Thoracic aorta (tissue), 2 donors: ENCODE measurements at regions not wholly inside any gene's neighbourhood (a gene's known extent, or its start where the extent isn't known, plus 50 kb on each side); places are given as distances from the start of the nearest gene placed in this dataset.

ENCODE experiments used
- ATAC-seq: fragments of 150-250 bp; one replicate; pipeline ENCODE4 v1.8.0; 2017; ENCODE audit warnings: low read depth; ENCODE audit not compliant: insufficient number of reproducible peaks, low FRiP score
- DNase-seq: peaks from one replicate; pipeline ENCODE4 v3.0.0-alpha.2; 2020; ENCODE audit warnings: low spot score
- H3K27ac ChIP-seq, 2 donors: fragments of 200-600 bp; sonication (generic); 1 replicate in 1 of 2; 2 replicates in 1 of 2; pipeline ENCODE4 v1.5.1; 2016; ENCODE audit warnings: mild to moderate bottlenecking in 2 of 2, moderate library complexity in 2 of 2
- H3K27me3 ChIP-seq: fragments of 200-600 bp; sonication (generic); replicated peaks from 2 replicates; pipeline ENCODE4 v1.6.0; 2016; ENCODE audit warnings: mild to moderate bottlenecking; ENCODE audit not compliant: insufficient read depth
- H3K36me3 ChIP-seq: fragments of 200-600 bp; sonication (generic); one replicate; pipeline ENCODE4 v1.5.1; 2016
- H3K4me1 ChIP-seq, 2 donors: fragments of 200-600 bp; sonication (generic); 1 replicate in 1 of 2; 2 replicates in 1 of 2; pipeline versions ENCODE4 v1.5.1 to v1.6.0; 2016; ENCODE audit warnings: low read depth in 2 of 2, mild to moderate bottlenecking in 1 of 2; ENCODE audit not compliant: control insufficient read depth in 1 of 2
- H3K4me3 ChIP-seq: fragments of 200-600 bp; sonication (generic); 2 replicates; pipeline ENCODE4 v1.5.1; 2016; ENCODE audit warnings: mild to moderate bottlenecking
- H3K9me3 ChIP-seq: fragments of 200-600 bp; sonication (generic); 2 replicates; pipeline ENCODE4 v1.5.1; 2016
- CTCF ChIP-seq: fragments of 200-600 bp; sonication (generic); IDR thresholded peaks from one replicate; pipeline ENCODE4 v1.5.1; 2019; ENCODE audit warnings: antibody characterized with exemption

GRCh38 chr9:91073811-91074771 is 272.5 kb downstream of the SYK start:
- H3K4me1 ChIP-seq: peaks cover 10 to 30% of the 10 kb centered on the region in 2 donors
- ATAC-seq (no peak), DNase-seq (no peak)
- no peaks in the 10 kb centered on the region for H3K9me3 ChIP-seq
- H3K27ac ChIP-seq: no peak overlapping the region
- H3K36me3 ChIP-seq: no peaks in the 10 kb centered on the region
- no peak for TF ChIP-seq CTCF
- H3K4me3 ChIP-seq: no peak overlapping the region
- no peaks in the 10 kb centered on the region for H3K27me3 ChIP-seq

DNA sequence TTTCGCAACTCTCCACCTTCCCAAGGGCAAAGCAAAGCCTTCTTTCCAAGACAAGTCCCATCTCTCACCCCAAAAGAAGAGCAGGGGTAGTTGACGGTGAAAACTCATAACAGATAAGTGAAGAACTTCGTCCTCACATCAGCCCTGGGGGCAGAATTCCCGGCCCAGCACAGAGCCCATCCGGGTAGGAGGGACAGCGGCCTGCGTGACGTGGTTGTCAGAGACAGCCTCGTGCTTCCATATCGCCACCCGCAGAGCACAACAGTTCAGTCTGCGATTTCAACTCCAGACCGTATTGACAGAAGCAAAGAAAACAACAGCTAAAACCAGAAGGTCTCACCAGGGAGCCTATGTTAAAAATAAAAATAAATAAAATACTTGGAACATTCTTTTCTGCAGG is 273.2 kb downstream of the SYK start:
- Histone ChIP-seq H3K27ac (no peak overlapping the region), H3K9me3 (no peaks in the 10 kb centered on the region), H3K27me3 (no peaks in the 10 kb centered on the region), H3K4me1 (peaks cover 10 to 30% of the 10 kb centered on the region in 2 donors), H3K4me3 (no peak overlapping the region), H3K36me3 (no peaks in the 10 kb centered on the region)
- DNase-seq (no peak), ATAC-seq (no peak)
- TF ChIP-seq CTCF: no peak

DNA sequence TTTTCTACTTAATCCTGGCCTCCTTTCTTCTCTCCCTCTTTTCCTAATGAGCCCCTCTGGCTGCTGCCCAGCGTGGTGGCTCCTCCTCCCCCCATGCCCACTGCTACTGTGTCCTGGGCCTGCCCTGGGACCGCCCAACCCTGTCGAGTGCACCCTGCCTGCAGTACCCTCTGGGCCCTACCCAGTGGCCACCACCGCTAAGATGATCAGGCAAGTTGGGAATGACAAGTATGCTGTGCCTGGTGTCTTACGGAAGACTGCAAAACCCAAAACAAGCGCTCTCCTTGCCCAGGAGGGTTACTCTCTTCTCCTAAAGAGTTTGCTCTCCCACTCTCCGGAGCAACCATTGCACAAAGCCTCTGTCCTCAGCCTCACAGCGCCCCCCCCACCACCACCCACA is 273.7 kb downstream of the SYK start:
- ATAC-seq: no peak
- no peaks in the 10 kb centered on the region for H3K36me3 ChIP-seq
- no peaks in the 10 kb centered on the region for H3K9me3 ChIP-seq
- TF ChIP-seq CTCF: no peak
- peaks cover 10 to 30% of the 10 kb centered on the region in 2 donors for H3K4me1 ChIP-seq
- H3K4me3 ChIP-seq: no peak overlapping the region
- H3K27me3 ChIP-seq: no peaks in the 10 kb centered on the region
- no peak for DNase-seq
- no peak overlapping the region for H3K27ac ChIP-seq

DNA sequence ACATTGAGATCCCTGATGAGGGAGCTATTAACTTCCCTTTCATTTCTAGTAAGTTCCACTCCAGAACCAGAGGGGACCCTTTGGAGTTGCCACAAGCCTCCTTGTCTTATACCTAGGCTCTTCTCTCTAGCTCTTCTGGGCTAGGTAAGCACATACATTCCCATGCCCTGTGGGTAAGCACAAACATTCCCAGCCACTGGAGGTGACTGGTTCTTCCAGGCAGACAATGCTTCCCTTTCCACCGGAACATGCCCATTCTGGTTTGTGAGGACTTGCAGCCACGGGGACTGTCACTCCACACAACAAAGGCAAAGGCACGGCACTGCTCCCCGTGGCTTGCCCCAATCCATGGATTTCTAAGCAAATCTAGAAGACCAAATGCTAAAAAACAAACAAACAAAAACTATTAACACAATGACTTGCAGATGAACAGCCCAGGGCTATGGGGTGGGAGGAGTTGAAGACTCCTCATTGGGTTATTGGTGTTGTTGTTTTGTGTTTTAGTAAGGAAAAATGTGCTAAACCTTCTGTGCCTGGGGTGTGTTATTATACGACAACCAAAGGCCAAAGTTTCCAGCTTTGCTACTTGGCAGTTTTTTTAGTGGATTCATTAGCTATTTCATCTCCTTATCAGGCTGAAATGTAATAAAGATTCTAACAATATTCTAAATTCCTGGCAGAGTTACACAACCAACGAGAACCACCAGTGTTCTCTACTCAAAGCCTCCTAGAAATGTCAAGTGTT is 276.2 kb downstream of the SYK start:
- TF ChIP-seq CTCF: no peak
- Histone ChIP-seq H3K27me3 (no peaks in the 10 kb centered on the region), H3K27ac (no peak overlapping the region), H3K4me3 (no peak overlapping the region), H3K9me3 (no peaks in the 10 kb centered on the region), H3K36me3 (no peaks in the 10 kb centered on the region), H3K4me1 (peaks cover 0 to 14% of the 10 kb centered on the region in 2 donors)
- DNase-seq: no peak
- ATAC-seq: no peak

DNA sequence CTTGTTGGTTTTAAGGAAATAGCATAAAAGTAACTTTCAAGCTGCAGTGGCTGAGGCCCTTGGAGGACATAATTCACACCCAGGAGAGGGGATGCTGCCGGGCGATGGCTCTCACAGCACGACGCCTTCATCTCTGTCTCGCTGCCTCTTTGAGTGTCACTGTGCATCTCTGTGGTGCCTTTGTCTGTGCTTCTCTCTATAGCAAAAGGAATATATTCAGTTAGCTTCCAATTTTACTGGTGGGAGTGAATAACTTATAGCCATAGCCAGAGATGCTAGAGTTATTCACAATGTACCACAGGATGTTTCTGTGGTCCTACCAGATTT is 276.7 kb downstream of the SYK start:
- no peaks in the 10 kb centered on the region for H3K36me3 ChIP-seq
- ATAC-seq (no peak), DNase-seq (no peak)
- peaks cover 0 to 9% of the 10 kb centered on the region in 2 donors for H3K4me1 ChIP-seq
- TF ChIP-seq CTCF: no peak
- no peaks in the 10 kb centered on the region for H3K27me3 ChIP-seq
- H3K9me3 ChIP-seq: no peaks in the 10 kb centered on the region
- H3K27ac ChIP-seq: no peak overlapping the region
- no peak overlapping the region for H3K4me3 ChIP-seq
